Mesodermal cell (in vitro differentiated cells): ENCODE measurements at regions not wholly inside any gene's neighbourhood (a gene's known extent, or its start where the extent isn't known, plus 50 kb on each side); places are given as distances from the start of the nearest gene placed in this dataset.
"Not testable (repeated sequence)": the region's sequence is repeated elsewhere in the genome, so short reads cannot be mapped to it uniquely, and the experiment has no call there.

ENCODE experiments used
- H3K27ac ChIP-seq: 2 replicates; pipeline ENCODE4 v1.7.0; 2013; ENCODE audit warnings: mild to moderate bottlenecking, low read depth, low read length, moderate library complexity; ENCODE audit not compliant: severe bottlenecking
- H3K36me3 ChIP-seq: 2 replicates; pipeline ENCODE4 v1.7.1; 2013; ENCODE audit warnings: mild to moderate bottlenecking, low read length, moderate library complexity; ENCODE audit not compliant: control insufficient read depth, insufficient read depth
- H3K4me1 ChIP-seq: one replicate; pipeline ENCODE4 v1.7.1; 2013; ENCODE audit warnings: mild to moderate bottlenecking, low read length; ENCODE audit not compliant: insufficient read depth, control insufficient read depth, poor library complexity, severe bottlenecking
- H3K4me3 ChIP-seq: 2 replicates; pipeline ENCODE4 v1.7.0; 2013; ENCODE audit warnings: low read length, control low read depth, mild to moderate bottlenecking; ENCODE audit not compliant: insufficient read depth, poor library complexity, severe bottlenecking; ENCODE audit errors: extremely low read depth
- H3K9me3 ChIP-seq: 2 replicates; pipeline ENCODE4 v1.7.1; 2013; ENCODE audit warnings: mild to moderate bottlenecking, low read length, moderate library complexity; ENCODE audit not compliant: control insufficient read depth
- WGBS, 2 experiments: methylation state at CpG; one replicate each; pipeline ENCODE4 v1.1.5; 2013; ENCODE audit warnings: missing lambda C conversion rate in 2 of 2; ENCODE audit not compliant: insufficient coverage in 2 of 2; 5-methylcytosine and 5-hydroxymethylcytosine counted together

DNA sequence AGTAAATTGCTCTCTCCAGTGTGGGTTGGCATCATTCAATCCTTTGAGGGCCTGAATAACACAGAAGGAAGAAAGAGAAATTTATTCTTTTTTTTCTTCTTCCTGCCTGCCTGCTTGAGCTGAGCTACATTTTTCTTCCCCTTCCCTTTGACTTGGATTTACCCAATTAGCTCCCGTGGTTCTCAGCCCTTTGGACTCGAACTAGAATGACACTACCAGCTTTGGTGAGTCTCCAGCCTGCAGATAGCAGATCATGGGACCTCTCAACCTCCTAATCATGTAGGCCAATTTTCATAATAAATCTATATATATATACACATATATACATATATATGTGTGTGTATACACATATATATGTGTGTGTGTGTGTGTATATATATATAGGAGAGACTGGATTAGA, 128.6 kb downstream of the ISOC1 start:
- WGBS, 2 experiments, result 50 to 100% methylated on average over 1 to 2 of the region's 2 CpGs
- Histone ChIP-seq H3K4me3 (no peak overlapping the region), H3K9me3 (no peaks in the 10 kb centered on the region), H3K27ac (no peak overlapping the region), H3K4me1 (no peaks in the 10 kb centered on the region), H3K36me3 (no peaks in the 10 kb centered on the region)

- no peak overlapping the region for H3K27ac ChIP-seq
- no peaks in the 10 kb centered on the region for H3K9me3 ChIP-seq
- H3K4me1 ChIP-seq, result no peaks in the 10 kb centered on the region
- no peak overlapping the region for H3K4me3 ChIP-seq
- H3K36me3 ChIP-seq, result no peaks in the 10 kb centered on the region
- WGBS, 2 experiments, result 100% methylated on average over 1 of the region's 3 CpGs; no CpG with 5 or more reads in 1 of the 2 experiments
These were observed 134.0 kb downstream of the ISOC1 start for GRCh38 chr5:129228577-129228976.

DNA sequence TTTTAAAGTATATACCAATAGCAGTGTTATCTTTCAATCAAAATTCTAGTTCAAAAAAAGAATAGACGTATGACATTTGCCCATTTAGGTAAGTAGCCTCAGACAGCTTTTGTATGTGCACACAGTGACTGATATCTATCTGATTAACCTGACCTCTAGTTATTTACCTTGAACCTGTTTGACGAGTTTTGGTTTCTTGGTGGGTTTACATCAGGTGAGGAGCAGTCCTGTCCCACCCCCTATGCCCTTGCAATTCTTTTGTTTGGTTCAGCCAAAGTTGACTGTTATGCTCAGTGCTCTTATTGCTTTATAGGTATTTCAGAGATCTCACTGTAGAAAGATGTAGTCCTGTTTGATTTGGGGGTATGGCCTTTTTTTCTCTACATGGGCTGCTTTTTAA, 147.2 kb downstream of the ISOC1 start:
- no peaks in the 10 kb centered on the region for H3K4me1 ChIP-seq
- no peaks in the 10 kb centered on the region for H3K9me3 ChIP-seq
- no peak overlapping the region for H3K27ac ChIP-seq
- no peak overlapping the region for H3K4me3 ChIP-seq
- 80% methylated on average over 1 of the region's 2 CpGs; no CpG with 5 or more reads in 1 of the 2 experiments for WGBS, 2 experiments
- no peaks in the 10 kb centered on the region for H3K36me3 ChIP-seq

GRCh38 chr5:129243039-129243438, 148.5 kb downstream of the ISOC1 start:
- Histone ChIP-seq H3K4me1 (no peaks in the 10 kb centered on the region), H3K4me3 (no peak overlapping the region), H3K9me3 (no peaks in the 10 kb centered on the region), H3K27ac (no peak overlapping the region), H3K36me3 (no peaks in the 10 kb centered on the region)
- WGBS, 2 experiments, result no CpG with 5 or more reads among the region's 1 CpG

DNA sequence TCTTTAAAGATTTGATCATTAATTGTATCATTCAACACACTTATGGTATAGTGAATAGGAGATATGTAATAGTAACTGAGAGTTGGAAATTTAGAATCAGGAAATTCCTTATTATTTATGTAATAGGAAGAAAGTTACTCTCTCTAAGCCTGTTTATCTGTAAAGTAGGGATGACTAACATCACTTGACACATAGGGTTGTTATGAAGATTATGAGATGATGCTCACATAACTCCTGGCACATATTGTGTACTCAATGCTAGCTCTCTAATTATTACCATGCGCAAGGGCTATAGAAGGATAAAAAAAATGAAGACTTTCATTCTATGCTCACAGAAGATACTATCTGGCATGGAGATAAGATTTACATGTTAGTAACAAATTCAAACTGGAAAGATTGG, 149.9 kb downstream of the ISOC1 start:
- WGBS, 2 experiments, result no CpG with 5 or more reads among the region's 1 CpG
- Histone ChIP-seq H3K36me3 (no peaks in the 10 kb centered on the region), H3K27ac (no peak overlapping the region), H3K9me3 (no peaks in the 10 kb centered on the region), H3K4me1 (no peaks in the 10 kb centered on the region), H3K4me3 (no peak overlapping the region)

DNA sequence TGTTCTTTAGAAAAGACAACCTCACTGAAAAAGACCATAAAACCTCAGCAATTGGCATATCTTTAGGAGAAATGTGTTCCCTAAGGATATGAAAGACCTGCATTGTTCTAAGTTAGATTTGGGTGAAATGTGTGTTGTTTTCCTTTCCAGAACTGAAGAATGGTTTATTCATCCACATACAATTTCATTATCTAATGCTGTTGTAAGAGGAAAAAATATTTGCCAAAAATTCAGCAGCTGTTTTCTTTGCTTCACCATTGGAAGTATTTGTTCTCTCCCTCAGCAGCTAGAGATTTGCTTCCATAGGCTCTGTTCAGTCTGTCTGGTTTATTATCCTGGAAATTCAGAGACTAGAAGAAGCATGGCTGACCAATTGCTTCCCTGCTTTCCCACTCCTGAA, 150.9 kb downstream of the ISOC1 start:
- Histone ChIP-seq H3K9me3 (no peaks in the 10 kb centered on the region), H3K27ac (no peak overlapping the region), H3K4me1 (no peaks in the 10 kb centered on the region), H3K36me3 (no peaks in the 10 kb centered on the region), H3K4me3 (no peak overlapping the region)

- H3K4me3 ChIP-seq, result no peak overlapping the region
These were observed 151.5 kb downstream of the ISOC1 start for GRCh38 chr5:129246088-129246487.

GRCh38 chr5:129249886-129250285, 155.3 kb downstream of the ISOC1 start:
- Histone ChIP-seq H3K4me1 (no peaks in the 10 kb centered on the region), H3K27ac (no peak overlapping the region), H3K9me3 (no peaks in the 10 kb centered on the region), H3K4me3 (no peak overlapping the region), H3K36me3 (no peaks in the 10 kb centered on the region)
- 85 to 91% methylated on average over 6 to 9 of the region's 9 CpGs for WGBS, 2 experiments

More at GRCh38 chr5:129246088-129246487, 151.5 kb downstream of the ISOC1 start:
- no peaks in the 10 kb centered on the region for H3K36me3 ChIP-seq
- H3K27ac ChIP-seq, result no peak overlapping the region
- H3K4me1 ChIP-seq, result no peaks in the 10 kb centered on the region
- WGBS, 2 experiments, result no CpG with 5 or more reads among the region's 3 CpGs
- H3K9me3 ChIP-seq, result no peaks in the 10 kb centered on the region

DNA sequence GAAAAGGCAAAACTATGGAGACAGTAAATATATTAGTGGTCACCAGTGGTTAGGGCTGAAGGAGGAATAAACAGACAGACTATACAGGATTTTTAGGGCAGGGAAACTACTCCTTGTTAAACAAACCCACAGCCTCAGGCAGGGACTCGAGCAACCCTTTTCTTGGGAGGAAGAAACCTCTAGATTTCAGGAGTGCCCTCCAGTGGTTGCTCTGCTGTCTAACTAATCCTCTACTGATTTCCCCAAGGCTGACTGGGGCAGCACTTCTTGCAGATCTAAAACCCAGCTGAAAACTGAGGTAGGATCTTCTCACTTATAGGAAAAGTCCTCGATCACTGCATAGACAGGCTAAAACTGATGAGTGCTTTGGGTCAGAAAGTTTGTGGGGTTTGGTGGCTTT, 176.8 kb downstream of the ISOC1 start:
- WGBS, 2 experiments, result 0 to 33% methylated on average over 1 of the region's 2 CpGs
- Histone ChIP-seq H3K4me1 (no peaks in the 10 kb centered on the region), H3K36me3 (no peaks in the 10 kb centered on the region), H3K4me3 (no peak overlapping the region), H3K9me3 (no peaks in the 10 kb centered on the region), H3K27ac (no peak overlapping the region)

GRCh38 chr5:129284010-129284409, 176.1 kb upstream of the ADAMTS19 start:
- Histone ChIP-seq H3K4me1 (no peaks in the 10 kb centered on the region), H3K27ac (no peak overlapping the region), H3K4me3 (no peak overlapping the region), H3K9me3 (no peaks in the 10 kb centered on the region), H3K36me3 (no peaks in the 10 kb centered on the region)
- WGBS, 2 experiments, result 83% methylated on average over 1 of the region's 2 CpGs; no CpG with 5 or more reads in 1 of the 2 experiments

DNA sequence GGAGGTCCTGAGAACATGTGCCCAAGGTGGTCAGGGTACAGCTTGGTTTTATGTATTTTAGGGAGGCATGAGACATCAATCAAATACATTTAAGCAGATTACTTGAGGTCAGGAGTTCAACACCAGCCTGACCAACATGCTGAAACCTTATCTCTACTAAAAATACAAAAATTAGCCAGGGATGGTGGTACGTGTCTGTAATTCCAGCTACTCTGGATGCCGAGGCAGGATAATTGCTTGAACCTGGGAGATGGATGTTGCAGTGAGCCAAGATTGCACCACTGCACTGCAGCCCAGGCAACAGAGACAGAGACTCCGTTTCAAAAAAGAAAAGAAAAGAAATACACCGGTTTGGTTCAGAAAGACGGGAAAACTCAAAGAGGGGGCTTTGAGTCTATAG, 165.9 kb upstream of the ADAMTS19 start:
- peak overlapping the region; percentile 58 for H3K27ac ChIP-seq
- not testable (repeated sequence) for H3K4me3 ChIP-seq, H3K36me3 ChIP-seq, H3K9me3 ChIP-seq, H3K4me1 ChIP-seq
- 85 to 93% methylated on average over 5 of the region's 5 CpGs for WGBS, 2 experiments

GRCh38 chr5:129306725-129307124, 153.4 kb upstream of the ADAMTS19 start:
- peaks cover 6% of the 10 kb centered on the region for H3K9me3 ChIP-seq
- WGBS, 2 experiments, result 73 to 92% methylated on average over 5 to 6 of the region's 6 CpGs
- no peak overlapping the region for H3K4me3 ChIP-seq
- H3K36me3 ChIP-seq, result no peaks in the 10 kb centered on the region
- no peaks in the 10 kb centered on the region for H3K4me1 ChIP-seq
- H3K27ac ChIP-seq, result no peak overlapping the region
